Thoracic aorta (tissue), 2 donors: ENCODE measurements at regions not wholly inside any gene's neighbourhood (a gene's known extent, or its start where the extent isn't known, plus 50 kb on each side); places are given as distances from the start of the nearest gene placed in this dataset.

Experiments
- ATAC-seq: fragments of 150-250 bp; one replicate; pipeline ENCODE4 v1.8.0; 2017; ENCODE audit warnings: low read depth; ENCODE audit not compliant: insufficient number of reproducible peaks, low FRiP score
- DNase-seq: peaks from one replicate; pipeline ENCODE4 v3.0.0-alpha.2; 2020; ENCODE audit warnings: low spot score
- H3K27ac ChIP-seq, 2 donors: fragments of 200-600 bp; sonication (generic); 1 replicate in 1 of 2; 2 replicates in 1 of 2; pipeline ENCODE4 v1.5.1; 2016; ENCODE audit warnings: mild to moderate bottlenecking in 2 of 2, moderate library complexity in 2 of 2
- H3K27me3 ChIP-seq: fragments of 200-600 bp; sonication (generic); replicated peaks from 2 replicates; pipeline ENCODE4 v1.6.0; 2016; ENCODE audit warnings: mild to moderate bottlenecking; ENCODE audit not compliant: insufficient read depth
- H3K36me3 ChIP-seq: fragments of 200-600 bp; sonication (generic); one replicate; pipeline ENCODE4 v1.5.1; 2016
- H3K4me1 ChIP-seq, 2 donors: fragments of 200-600 bp; sonication (generic); 1 replicate in 1 of 2; 2 replicates in 1 of 2; pipeline versions ENCODE4 v1.5.1 to v1.6.0; 2016; ENCODE audit warnings: low read depth in 2 of 2, mild to moderate bottlenecking in 1 of 2; ENCODE audit not compliant: control insufficient read depth in 1 of 2
- H3K4me3 ChIP-seq: fragments of 200-600 bp; sonication (generic); 2 replicates; pipeline ENCODE4 v1.5.1; 2016; ENCODE audit warnings: mild to moderate bottlenecking
- H3K9me3 ChIP-seq: fragments of 200-600 bp; sonication (generic); 2 replicates; pipeline ENCODE4 v1.5.1; 2016
- CTCF ChIP-seq: fragments of 200-600 bp; sonication (generic); IDR thresholded peaks from one replicate; pipeline ENCODE4 v1.5.1; 2019; ENCODE audit warnings: antibody characterized with exemption

- H3K36me3 ChIP-seq: no peaks in the 10 kb centered on the region
- no peak for ATAC-seq
- TF ChIP-seq CTCF: no peak
- H3K27me3 ChIP-seq: no peaks in the 10 kb centered on the region
- DNase-seq: no peak
- H3K27ac ChIP-seq: no peak overlapping the region
- H3K9me3 ChIP-seq: no peaks in the 10 kb centered on the region
- no peak overlapping the region for H3K4me3 ChIP-seq
- peaks cover 14 to 24% of the 10 kb centered on the region in 2 donors for H3K4me1 ChIP-seq
These were observed 120.7 kb downstream of the CDC7 start for GRCh38 chr1:91621360-91621759.

GRCh38 chr1:91621907-91622306 is 121.3 kb downstream of the CDC7 start:
- TF ChIP-seq CTCF: no peak
- ATAC-seq (no peak), DNase-seq (no peak)
- peaks cover 14 to 24% of the 10 kb centered on the region in 2 donors for H3K4me1 ChIP-seq
- no peaks in the 10 kb centered on the region for H3K27me3 ChIP-seq
- no peak overlapping the region for H3K4me3 ChIP-seq
- H3K36me3 ChIP-seq: no peaks in the 10 kb centered on the region
- H3K27ac ChIP-seq: no peak overlapping the region
- no peaks in the 10 kb centered on the region for H3K9me3 ChIP-seq

- Histone ChIP-seq H3K4me1 (peaks cover 14 to 24% of the 10 kb centered on the region in 2 donors), H3K9me3 (no peaks in the 10 kb centered on the region), H3K4me3 (no peak overlapping the region), H3K36me3 (no peaks in the 10 kb centered on the region), H3K27ac (no peak overlapping the region), H3K27me3 (no peaks in the 10 kb centered on the region)
- peak; percentile 76 for ATAC-seq
- TF ChIP-seq CTCF: no peak
- peak; percentile 35 for DNase-seq
These were observed 122.0 kb downstream of the CDC7 start for GRCh38 chr1:91622616-91623015.

GRCh38 chr1:91623020-91623419 is 122.4 kb downstream of the CDC7 start:
- no peaks in the 10 kb centered on the region for H3K36me3 ChIP-seq
- ATAC-seq: no peak
- no peak for DNase-seq
- H3K4me3 ChIP-seq: no peak overlapping the region
- H3K27me3 ChIP-seq: no peaks in the 10 kb centered on the region
- no peak for TF ChIP-seq CTCF
- peaks cover 14 to 24% of the 10 kb centered on the region in 2 donors for H3K4me1 ChIP-seq
- no peak overlapping the region for H3K27ac ChIP-seq
- H3K9me3 ChIP-seq: no peaks in the 10 kb centered on the region

GRCh38 chr1:91624331-91624730 is 123.7 kb downstream of the CDC7 start:
- no peak for TF ChIP-seq CTCF
- DNase-seq (no peak), ATAC-seq (no peak)
- no peak overlapping the region for H3K4me3 ChIP-seq
- H3K9me3 ChIP-seq: no peaks in the 10 kb centered on the region
- no peak overlapping the region for H3K27ac ChIP-seq
- H3K4me1 ChIP-seq: peaks cover 14 to 24% of the 10 kb centered on the region in 2 donors
- H3K36me3 ChIP-seq: no peaks in the 10 kb centered on the region
- no peaks in the 10 kb centered on the region for H3K27me3 ChIP-seq
